ENCODE measurements at regions not wholly inside any gene's neighbourhood (a gene's known extent, or its start where the extent isn't known, plus 50 kb on each side); places are given as distances from the start of the nearest gene placed in this dataset.

DNA sequence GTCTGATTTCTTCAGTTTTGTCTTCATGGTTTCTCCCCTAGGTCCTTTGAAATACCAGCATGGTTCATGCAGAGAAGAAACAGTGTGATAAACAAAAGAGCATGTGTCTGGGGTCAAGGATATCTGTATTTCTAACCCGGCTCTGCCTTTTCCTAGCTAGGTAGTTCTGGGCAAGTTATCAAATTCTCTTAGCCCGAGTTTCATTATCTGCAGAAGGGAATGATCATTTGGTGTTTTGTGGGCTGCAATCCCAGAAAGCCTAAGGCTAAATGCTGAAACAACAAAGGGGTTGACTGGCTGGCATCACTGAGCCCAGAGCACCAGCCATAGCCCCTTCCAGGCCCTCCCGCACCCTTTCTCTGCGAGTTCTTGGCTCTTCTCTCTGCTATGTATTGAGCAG is 51.7 kb upstream of the DAPL1 start:
- no peak for TF ChIP-seq CTCF (conservative IDR thresholded peaks at IDR 0.05; ENCODE audit: low read length)
- no peak for TF ChIP-seq EZH2phosphoT487 (IDR thresholded peaks at IDR 0.05; ENCODE audit: borderline replicate concordance, low read depth, low read length)

All from OCI-LY7 (cell line).